HG03280 (cell line): ENCODE measurements at regions not wholly inside any gene's neighbourhood (a gene's known extent, or its start where the extent isn't known, plus 50 kb on each side); places are given as distances from the start of the nearest gene placed in this dataset.

ENCODE experiments used
- ATAC-seq: cut with Tn5 transposase; IDR thresholded peaks from one replicate; pipeline ENCODE4 v1.9.1; 2021; ENCODE audit warnings: mild to moderate bottlenecking, moderate library complexity; ENCODE audit not compliant: unreplicated experiment

- no peak for ATAC-seq
These were observed 356.6 kb downstream of the CXXC4 start for GRCh38 chr4:104138116-104138515.

GRCh38 chr4:104129243-104129642 lies 365.5 kb downstream of the CXXC4 start:
- no peak for ATAC-seq

GRCh38 chr4:104128850-104129213 lies 365.9 kb downstream of the CXXC4 start:
- no peak for ATAC-seq

GRCh38 chr4:104128031-104128849 lies 366.5 kb downstream of the CXXC4 start:
- no peak for ATAC-seq

- ATAC-seq, result no peak
These were observed 371.7 kb downstream of the CXXC4 start for GRCh38 chr4:104123021-104123420.

GRCh38 chr4:104117776-104118175 lies 376.9 kb downstream of the CXXC4 start:
- no peak for ATAC-seq

GRCh38 chr4:104113850-104114249 lies 380.8 kb downstream of the CXXC4 start:
- ATAC-seq, result no peak

- no peak for ATAC-seq
These were observed 379.4 kb upstream of the TACR3 start for GRCh38 chr4:104099141-104099540.

- ATAC-seq, result no peak
These were observed 373.5 kb upstream of the TACR3 start for GRCh38 chr4:104093247-104093646.

- no peak for ATAC-seq
These were observed 353.4 kb upstream of the TACR3 start for GRCh38 chr4:104073229-104073628.

GRCh38 chr4:104066533-104066932 lies 346.7 kb upstream of the TACR3 start:
- no peak for ATAC-seq

GRCh38 chr4:104064646-104065577 lies 345.1 kb upstream of the TACR3 start:
- no peak for ATAC-seq

GRCh38 chr4:104063341-104063740 lies 343.6 kb upstream of the TACR3 start:
- no peak for ATAC-seq

GRCh38 chr4:104044369-104044768 lies 324.6 kb upstream of the TACR3 start:
- ATAC-seq, result no peak

GRCh38 chr4:104032896-104033295 lies 313.1 kb upstream of the TACR3 start:
- ATAC-seq, result no peak

- ATAC-seq, result no peak
These were observed 305.5 kb upstream of the TACR3 start for GRCh38 chr4:104025251-104025650.

GRCh38 chr4:104022831-104023230 lies 303.0 kb upstream of the TACR3 start:
- ATAC-seq, result no peak

- no peak for ATAC-seq
These were observed 302.4 kb upstream of the TACR3 start for GRCh38 chr4:104022226-104022625.

- no peak for ATAC-seq
These were observed 300.9 kb upstream of the TACR3 start for GRCh38 chr4:104020641-104021040.

GRCh38 chr4:104017213-104017612 lies 297.4 kb upstream of the TACR3 start:
- no peak for ATAC-seq

GRCh38 chr4:104015680-104016079 lies 295.9 kb upstream of the TACR3 start:
- ATAC-seq, result no peak

GRCh38 chr4:104010722-104011121 lies 290.9 kb upstream of the TACR3 start:
- no peak for ATAC-seq
